Stimulated activated CD8-positive, alpha-beta memory T cell treated with anti-CD3 and anti-CD28 coated beads, Interleukin-2, amount 100 ng/mL, for 48 hours (primary cell): ENCODE measurements at regions not wholly inside any gene's neighbourhood (a gene's known extent, or its start where the extent isn't known, plus 50 kb on each side); places are given as distances from the start of the nearest gene placed in this dataset.
A peak's percentile ranks its signal among the peaks of the same experiment; 100 is the strongest.

Experiments used
- DNase-seq, 2 donors: peaks; one replicate each; pipeline ENCODE4 v3.0.0-alpha.2; 2020; ENCODE audit warnings: low read depth in 2 of 2

GRCh38 chr20:62561948-62562347 lies 80.4 kb upstream of the SLCO4A1 start:
- no peak for DNase-seq

GRCh38 chr20:62562831-62563230 lies 79.5 kb upstream of the SLCO4A1 start:
- DNase-seq, result no peak

GRCh38 chr20:62563561-62563960 lies 78.7 kb upstream of the SLCO4A1 start:
- DNase-seq, result no peak

- no peak for DNase-seq
Observed at GRCh38 chr20:62564456-62565245, 77.7 kb upstream of the SLCO4A1 start.

GRCh38 chr20:62566266-62566665 lies 76.0 kb upstream of the SLCO4A1 start:
- DNase-seq, result no peak

- DNase-seq, result no peak
Observed at GRCh38 chr20:62566771-62567170, 75.5 kb upstream of the SLCO4A1 start.

- no peak for DNase-seq
Observed at GRCh38 chr20:62567246-62568044, 74.9 kb upstream of the SLCO4A1 start.

- DNase-seq, result no peak
Observed at GRCh38 chr20:62568045-62568389, 74.3 kb upstream of the SLCO4A1 start.

- no peak for DNase-seq
Observed at GRCh38 chr20:62569615-62570014, 72.7 kb upstream of the SLCO4A1 start.

- no peak for DNase-seq
Observed at GRCh38 chr20:62570403-62570802, 71.9 kb upstream of the SLCO4A1 start.

- no peak for DNase-seq
Observed at GRCh38 chr20:62570897-62571668, 71.2 kb upstream of the SLCO4A1 start.

GRCh38 chr20:62571669-62572344 lies 70.5 kb upstream of the SLCO4A1 start:
- peak in 1 of 2 donors; percentile 22 for DNase-seq

GRCh38 chr20:62572980-62573379 lies 69.3 kb upstream of the SLCO4A1 start:
- no peak for DNase-seq

- DNase-seq, result no peak
Observed at GRCh38 chr20:62573817-62574216, 68.5 kb upstream of the SLCO4A1 start.

- DNase-seq, result no peak
Observed at GRCh38 chr20:62574230-62574993, 67.9 kb upstream of the SLCO4A1 start.

- no peak for DNase-seq
Observed at GRCh38 chr20:62575976-62576722, 66.2 kb upstream of the SLCO4A1 start.

- DNase-seq, result no peak
Observed at GRCh38 chr20:62576815-62577489, 65.4 kb upstream of the SLCO4A1 start.

GRCh38 chr20:62577490-62577836 lies 64.8 kb upstream of the SLCO4A1 start:
- DNase-seq, result no peak

- DNase-seq, result no peak
Observed at GRCh38 chr20:62578294-62578897, 63.9 kb upstream of the SLCO4A1 start.
